Caco-2 (cell line): ENCODE measurements at regions not wholly inside any gene's neighbourhood (a gene's known extent, or its start where the extent isn't known, plus 50 kb on each side); places are given as distances from the start of the nearest gene placed in this dataset.

Experiments used
- BruUV-seq: library from RNA; stranded (reverse); fragments of 400-500 nt; replicated peaks from 2 replicates; lab custom pipeline; 2021; lab: Mats Ljungman, UMichigan
- CTCF ChIA-PET: fragments of 300-600 bp; sonication (Branson Sonifier 250); formaldehyde crosslinking; loops from one replicate; lab custom pipeline; 2022; ENCODE audit warnings: antibody characterized with exemption; lab: Charles Lee
- POLR2A ChIA-PET: fragments of 300-600 bp; sonication (Branson Sonifier 250); formaldehyde crosslinking; loops from one replicate; lab custom pipeline; 2022; ENCODE audit warnings: antibody characterized with exemption; lab: Charles Lee
- DNase-seq, 2 experiments: peaks; one replicate each; pipeline versions ENCODE4 v3.0.0 to v3.0.0-alpha.2; 2020 to 2022
- H3K27me3 ChIP-seq: replicated peaks from 2 replicates; pipeline ENCODE4 v1.6.0; 2011; ENCODE audit warnings: low read length; ENCODE audit not compliant: control insufficient read depth, insufficient read depth
- H3K36me3 ChIP-seq: 2 replicates; pipeline ENCODE4 v1.5.1; 2011; ENCODE audit warnings: low read length; ENCODE audit not compliant: control insufficient read depth, insufficient read depth
- H3K4me1 ChIP-seq: fragments of 250-450 bp; sonication (Bioruptor Pico); 2 replicates; pipeline ENCODE4 v1.5.1; 2020; ENCODE audit warnings: mild to moderate bottlenecking
- H3K4me3 ChIP-seq: 2 replicates; pipeline ENCODE4 v1.5.1; 2011; ENCODE audit warnings: low read depth, mild to moderate bottlenecking, control low read depth, low read length
- H3K9me3 ChIP-seq: fragments of 250-450 bp; sonication (Bioruptor Pico); 2 replicates; pipeline ENCODE4 v1.5.1; 2020; ENCODE audit warnings: mild to moderate bottlenecking, moderate library complexity
- H3K27ac Mint-ChIP-seq: one replicate; pipeline ENCODE4 v1.8.0; 2022; ENCODE audit warnings: mixed read lengths; ENCODE audit not compliant: unreplicated experiment
- H3K27me3 Mint-ChIP-seq: one replicate; pipeline ENCODE4 v1.8.0; 2022; ENCODE audit warnings: mixed read lengths; ENCODE audit not compliant: insufficient read depth, unreplicated experiment
- H3K36me3 Mint-ChIP-seq: one replicate; pipeline ENCODE4 v1.8.0; 2022; ENCODE audit warnings: mild to moderate bottlenecking, mixed read lengths; ENCODE audit not compliant: insufficient read depth, unreplicated experiment
- H3K4me1 Mint-ChIP-seq: one replicate; pipeline ENCODE4 v1.8.0; 2022; ENCODE audit warnings: low read depth, mixed read lengths; ENCODE audit not compliant: unreplicated experiment
- H3K4me3 Mint-ChIP-seq: one replicate; pipeline ENCODE4 v1.8.0; 2022; ENCODE audit warnings: mild to moderate bottlenecking, moderate library complexity, mixed read lengths; ENCODE audit not compliant: unreplicated experiment
- H3K9me3 Mint-ChIP-seq: one replicate; pipeline ENCODE4 v1.8.0; 2022; ENCODE audit warnings: mixed read lengths; ENCODE audit not compliant: unreplicated experiment
- intact Hi-C: fragments of 100-400 bp; cut with micrococcal nuclease; formaldehyde crosslinking; loops from one replicate; pipeline ENCODE4 v1.10.0; 2022; ENCODE audit not compliant: unreplicated experiment
- TF ChIP-seq, protein P1 (sequence below), 2 experiments: fragments of 200-600 bp in 1 of 2; IDR thresholded peaks; 1 replicate in 1 of 2; 2 replicates in 1 of 2; pipeline versions ENCODE4 v1.5.1 to v1.8.0; 2011 to 2022; ENCODE audit warnings: antibody characterized with exemption in 1 of 2, control low read depth in 1 of 2, inconsistent platforms in 1 of 2, low read depth in 1 of 2, low read length in 1 of 2, mild to moderate bottlenecking in 1 of 2, moderate library complexity in 1 of 2; ENCODE audit not compliant: insufficient read depth in 1 of 2, severe bottlenecking in 1 of 2, unreplicated experiment in 1 of 2

- BruUV-seq: no TSS peak
- CTCF ChIA-PET: no interaction called here
- no peak overlapping the region for H3K4me3 ChIP-seq
- TF ChIP-seq, protein P1, sequence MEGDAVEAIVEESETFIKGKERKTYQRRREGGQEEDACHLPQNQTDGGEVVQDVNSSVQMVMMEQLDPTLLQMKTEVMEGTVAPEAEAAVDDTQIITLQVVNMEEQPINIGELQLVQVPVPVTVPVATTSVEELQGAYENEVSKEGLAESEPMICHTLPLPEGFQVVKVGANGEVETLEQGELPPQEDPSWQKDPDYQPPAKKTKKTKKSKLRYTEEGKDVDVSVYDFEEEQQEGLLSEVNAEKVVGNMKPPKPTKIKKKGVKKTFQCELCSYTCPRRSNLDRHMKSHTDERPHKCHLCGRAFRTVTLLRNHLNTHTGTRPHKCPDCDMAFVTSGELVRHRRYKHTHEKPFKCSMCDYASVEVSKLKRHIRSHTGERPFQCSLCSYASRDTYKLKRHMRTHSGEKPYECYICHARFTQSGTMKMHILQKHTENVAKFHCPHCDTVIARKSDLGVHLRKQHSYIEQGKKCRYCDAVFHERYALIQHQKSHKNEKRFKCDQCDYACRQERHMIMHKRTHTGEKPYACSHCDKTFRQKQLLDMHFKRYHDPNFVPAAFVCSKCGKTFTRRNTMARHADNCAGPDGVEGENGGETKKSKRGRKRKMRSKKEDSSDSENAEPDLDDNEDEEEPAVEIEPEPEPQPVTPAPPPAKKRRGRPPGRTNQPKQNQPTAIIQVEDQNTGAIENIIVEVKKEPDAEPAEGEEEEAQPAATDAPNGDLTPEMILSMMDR (IDR thresholded peaks at IDR 0.05; ENCODE audit: insufficient read depth in 1 of 2, low read depth in 1 of 2, low read length in 1 of 2, severe bottlenecking in 1 of 2, unreplicated experiment in 1 of 2): no peak
- H3K4me3 Mint-ChIP-seq: no peak overlapping the region
- peaks cover 5% of the 10 kb centered on the region for H3K9me3 Mint-ChIP-seq
- H3K9me3 ChIP-seq: no peaks in the 10 kb centered on the region
- no peaks in the 10 kb centered on the region for H3K4me1 Mint-ChIP-seq
- POLR2A ChIA-PET: no interaction called here
- H3K27ac Mint-ChIP-seq: no peak overlapping the region
- no peaks in the 10 kb centered on the region for H3K27me3 ChIP-seq
- peaks cover 2% of the 10 kb centered on the region for H3K27me3 Mint-ChIP-seq
- no peak for DNase-seq
- no peaks in the 10 kb centered on the region for H3K4me1 ChIP-seq
- H3K36me3 Mint-ChIP-seq: no peaks in the 10 kb centered on the region
- no peaks in the 10 kb centered on the region for H3K36me3 ChIP-seq
- intact Hi-C loops: no loop called here
Measured at GRCh38 chr5:124136609-124137008, 609.8 kb downstream of the ZNF608 start.

GRCh38 chr5:124134941-124135340 lies 611.5 kb downstream of the ZNF608 start:
- H3K36me3 Mint-ChIP-seq: no peaks in the 10 kb centered on the region
- CTCF ChIA-PET: no interaction called here

DNA sequence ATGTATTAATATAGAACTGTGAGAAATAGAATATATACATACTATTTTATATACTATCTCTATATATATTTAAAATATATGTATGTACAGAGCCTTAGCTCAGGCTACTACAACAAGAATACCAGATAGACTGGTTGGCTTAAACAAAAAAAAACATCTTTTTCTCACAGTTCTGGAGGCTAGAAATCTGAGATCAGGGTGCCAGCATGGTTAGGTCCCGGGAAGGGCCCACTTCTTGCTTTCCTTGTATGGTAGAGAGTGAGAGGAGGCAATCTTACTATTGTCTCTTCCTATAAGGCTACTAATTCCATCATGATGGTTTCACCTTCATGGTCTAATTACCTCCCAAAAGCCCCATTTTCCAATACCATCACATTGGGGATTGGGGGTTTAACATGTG lies 613.0 kb downstream of the ZNF608 start:
- H3K27me3 Mint-ChIP-seq: peaks cover 2% of the 10 kb centered on the region
- POLR2A ChIA-PET: no interaction called here
- intact Hi-C loops: no loop called here

More at GRCh38 chr5:124134941-124135340, 611.5 kb downstream of the ZNF608 start:
- POLR2A ChIA-PET: no interaction called here
- Mint-ChIP-seq H3K4me1 (no peaks in the 10 kb centered on the region), H3K9me3 (no peaks in the 10 kb centered on the region), H3K4me3 (no peak overlapping the region), H3K27ac (no peak overlapping the region), H3K27me3 (peaks cover 2% of the 10 kb centered on the region)
- no TSS peak for BruUV-seq
- no peak for DNase-seq
- H3K36me3 ChIP-seq: no peaks in the 10 kb centered on the region
- no peak overlapping the region for H3K4me3 ChIP-seq
- no peaks in the 10 kb centered on the region for H3K27me3 ChIP-seq
- TF ChIP-seq, protein P1 (IDR thresholded peaks at IDR 0.05; ENCODE audit: insufficient read depth in 1 of 2, low read depth in 1 of 2, low read length in 1 of 2, severe bottlenecking in 1 of 2, unreplicated experiment in 1 of 2): no peak
- H3K4me1 ChIP-seq: no peaks in the 10 kb centered on the region
- intact Hi-C loops: no loop called here
- H3K9me3 ChIP-seq: no peaks in the 10 kb centered on the region

More for the DNA sequence above, 613.0 kb downstream of the ZNF608 start:
- no TSS peak for BruUV-seq
- H3K4me3 Mint-ChIP-seq: no peak overlapping the region
- no peaks in the 10 kb centered on the region for H3K9me3 Mint-ChIP-seq
- no peak overlapping the region for H3K27ac Mint-ChIP-seq
- no peaks in the 10 kb centered on the region for H3K36me3 ChIP-seq
- no peaks in the 10 kb centered on the region for H3K27me3 ChIP-seq
- CTCF ChIA-PET: no interaction called here
- no peaks in the 10 kb centered on the region for H3K4me1 Mint-ChIP-seq
- DNase-seq: no peak
- TF ChIP-seq, protein P1 (IDR thresholded peaks at IDR 0.05; ENCODE audit: insufficient read depth in 1 of 2, low read depth in 1 of 2, low read length in 1 of 2, severe bottlenecking in 1 of 2, unreplicated experiment in 1 of 2): no peak
- H3K4me1 ChIP-seq: no peaks in the 10 kb centered on the region
- no peak overlapping the region for H3K4me3 ChIP-seq
- no peaks in the 10 kb centered on the region for H3K9me3 ChIP-seq
- H3K36me3 Mint-ChIP-seq: no peaks in the 10 kb centered on the region
